H9 (cell line): ENCODE measurements at regions not wholly inside any gene's neighbourhood (a gene's known extent, or its start where the extent isn't known, plus 50 kb on each side); places are given as distances from the start of the nearest gene placed in this dataset.

Source experiments
- DNase-seq: peaks from one replicate; pipeline ENCODE4 v3.0.0-alpha.2; 2017
- H2AFZ ChIP-seq: one replicate; pipeline ENCODE4 v1.6.1; 2013; ENCODE audit warnings: mild to moderate bottlenecking, low read length, control low read depth, moderate library complexity
- H2AK5ac ChIP-seq: 2 replicates; pipeline ENCODE4 v1.6.1; 2013; ENCODE audit warnings: low read length, control low read depth, mixed read lengths; ENCODE audit not compliant: insufficient read length
- H2BK120ac ChIP-seq: one replicate; pipeline ENCODE4 v1.6.1; 2013; ENCODE audit warnings: low read depth, mild to moderate bottlenecking, low read length, control low read depth, inconsistent platforms; ENCODE audit not compliant: poor library complexity, severe bottlenecking
- H2BK12ac ChIP-seq: 2 replicates; pipeline ENCODE4 v1.6.1; 2013; ENCODE audit warnings: low read length, control low read depth, mixed read lengths, low read depth; ENCODE audit not compliant: insufficient read length
- H2BK15ac ChIP-seq: 2 replicates; pipeline ENCODE4 v1.6.1; 2013; ENCODE audit warnings: low read depth, low read length, control low read depth
- H2BK20ac ChIP-seq: one replicate; pipeline ENCODE4 v1.6.1; 2013; ENCODE audit warnings: low read depth, mild to moderate bottlenecking, low read length, control low read depth, inconsistent platforms; ENCODE audit not compliant: poor library complexity, severe bottlenecking
- H2BK5ac ChIP-seq: 2 replicates; pipeline ENCODE4 v1.6.1; 2013; ENCODE audit warnings: low read length, control low read depth, mixed read lengths; ENCODE audit not compliant: insufficient read length
- H3K14ac ChIP-seq: 2 replicates; pipeline ENCODE4 v1.6.1; 2013; ENCODE audit warnings: low read length, control low read depth; ENCODE audit not compliant: insufficient read depth
- H3K18ac ChIP-seq: 2 replicates; pipeline ENCODE4 v1.6.1; 2013; ENCODE audit warnings: low read depth, mild to moderate bottlenecking, mixed read lengths, low read length, control low read depth; ENCODE audit not compliant: insufficient read length
- H3K23ac ChIP-seq: 2 replicates; pipeline ENCODE4 v1.6.1; 2013; ENCODE audit warnings: low read length, control low read depth, mixed read lengths, low read depth; ENCODE audit not compliant: insufficient read length
- H3K23me2 ChIP-seq: 2 replicates; pipeline ENCODE4 v1.6.1; 2013; ENCODE audit warnings: low read depth, mild to moderate bottlenecking, mixed read lengths, low read length, control low read depth; ENCODE audit not compliant: insufficient read length, poor library complexity, severe bottlenecking
- H3K27ac ChIP-seq: 2 replicates; pipeline ENCODE4 v1.5.1; 2013; ENCODE audit warnings: low read length, control low read depth, mixed read lengths, low read depth; ENCODE audit not compliant: insufficient read length
- H3K27me3 ChIP-seq: 2 replicates; pipeline ENCODE4 v1.6.1; 2013; ENCODE audit warnings: low read length, control low read depth, inconsistent platforms; ENCODE audit not compliant: insufficient read depth
- H3K4ac ChIP-seq: 2 replicates; pipeline ENCODE4 v1.6.1; 2013; ENCODE audit warnings: low read depth, mild to moderate bottlenecking, control low read depth, inconsistent platforms, low read length, moderate library complexity
- H3K4me1 ChIP-seq: 2 replicates; pipeline ENCODE4 v1.6.1; 2013; ENCODE audit warnings: low read length, control low read depth, inconsistent platforms; ENCODE audit not compliant: insufficient read depth
- H3K4me2 ChIP-seq: 2 replicates; pipeline ENCODE4 v1.6.1; 2013; ENCODE audit warnings: low read length, control low read depth, mixed read lengths; ENCODE audit not compliant: insufficient read length, insufficient read depth
- H3K56ac ChIP-seq: 2 replicates; pipeline ENCODE4 v1.6.1; 2013; ENCODE audit warnings: low read depth, mild to moderate bottlenecking, mixed read lengths, low read length, control low read depth; ENCODE audit not compliant: insufficient read length
- H3K79me1 ChIP-seq: 2 replicates; pipeline ENCODE4 v1.6.1; 2013; ENCODE audit warnings: low read depth, mild to moderate bottlenecking, moderate library complexity, low read length, control low read depth, inconsistent platforms; ENCODE audit not compliant: insufficient read depth, poor library complexity, severe bottlenecking
- H3K79me2 ChIP-seq: 2 replicates; pipeline ENCODE4 v1.6.1; 2013; ENCODE audit warnings: low read length, control low read depth, inconsistent platforms; ENCODE audit not compliant: insufficient read depth
- H3K9ac ChIP-seq: 2 replicates; pipeline ENCODE4 v1.6.1; 2013; ENCODE audit warnings: low read length, control low read depth, mixed read lengths; ENCODE audit not compliant: insufficient read length; ENCODE audit errors: extremely low read depth
- H3K9me3 ChIP-seq: one replicate; pipeline ENCODE4 v1.6.1; 2013; ENCODE audit warnings: low read depth, low read length, inconsistent platforms; ENCODE audit not compliant: control insufficient read depth
- H3T11ph ChIP-seq: one replicate; pipeline ENCODE4 v1.6.1; 2013; ENCODE audit warnings: mild to moderate bottlenecking, low read length, control low read depth, inconsistent platforms
- H4K20me1 ChIP-seq: one replicate; pipeline ENCODE4 v1.6.1; 2013; ENCODE audit not compliant: control insufficient read depth, insufficient read length, insufficient read depth
- H4K5ac ChIP-seq: 2 replicates; pipeline ENCODE4 v1.6.1; 2013; ENCODE audit warnings: low read depth, mild to moderate bottlenecking, mixed read lengths, low read length, control low read depth; ENCODE audit not compliant: insufficient read length
- H4K8ac ChIP-seq: replicated peaks from 2 replicates; pipeline ENCODE4 v1.6.1; 2013; ENCODE audit warnings: low read length, control low read depth, mixed read lengths, low read depth; ENCODE audit not compliant: insufficient read length
- H4K91ac ChIP-seq: 2 replicates; pipeline ENCODE4 v1.6.1; 2013; ENCODE audit warnings: low read depth, mild to moderate bottlenecking, moderate library complexity, mixed read lengths, low read length, control low read depth; ENCODE audit not compliant: insufficient read length
- H3K27ac Mint-ChIP-seq, 3 experiments: 2 replicates in 2 of 3; 3 replicates in 1 of 3; pipeline ENCODE4 v1.8.0; 2020 to 2021; ENCODE audit warnings: mixed read lengths in 3 of 3, mild to moderate bottlenecking in 1 of 3, moderate library complexity in 1 of 3
- H3K27me3 Mint-ChIP-seq: 2 replicates; pipeline ENCODE4 v1.8.0; 2021; ENCODE audit warnings: low read depth, mild to moderate bottlenecking, moderate library complexity, mixed read lengths
- H3K36me3 Mint-ChIP-seq, 3 experiments: 2 replicates in 2 of 3; 3 replicates in 1 of 3; pipeline ENCODE4 v1.8.0; 2020 to 2021; ENCODE audit warnings: low read depth in 3 of 3, mixed read lengths in 3 of 3; ENCODE audit not compliant: insufficient read depth in 1 of 3
- H3K4me1 Mint-ChIP-seq, 2 experiments: 2 replicates each; pipeline ENCODE4 v1.8.0; 2020; ENCODE audit warnings: mixed read lengths in 2 of 2
- H3K4me3 Mint-ChIP-seq, 2 experiments: 2 replicates in 1 of 2; 3 replicates in 1 of 2; pipeline ENCODE4 v1.8.0; 2020 to 2021; ENCODE audit warnings: mild to moderate bottlenecking in 2 of 2, mixed read lengths in 2 of 2, moderate library complexity in 1 of 2
- H3K9me3 Mint-ChIP-seq, 2 experiments: 2 replicates in 1 of 2; 3 replicates in 1 of 2; pipeline ENCODE4 v1.8.0; 2020; ENCODE audit warnings: mild to moderate bottlenecking in 2 of 2, mixed read lengths in 2 of 2, moderate library complexity in 1 of 2
- CTCF ChIP-seq: fragments of 200-600 bp; sonication (generic); conservative IDR thresholded peaks from 3 replicates; pipeline ENCODE4 v1.8.0; 2021; ENCODE audit warnings: antibody characterized with exemption, mild to moderate bottlenecking
- WGBS: extraction: QIAGEN DNeasy Blood & Tissue Kit; methylation state at CpG from one replicate; pipeline ENCODE4 v1.1.7; 2013; ENCODE audit warnings: missing lambda C conversion rate, low lambda C conversion rate, mixed read lengths; ENCODE audit not compliant: insufficient read length; ENCODE audit errors: extremely low coverage; 5-methylcytosine and 5-hydroxymethylcytosine counted together

GRCh38 chr15:99481113-99481950 lies 84.5 kb upstream of the MEF2A start:
- Histone ChIP-seq H3K79me2 (no peaks in the 10 kb centered on the region), H3K56ac (no peak overlapping the region), H3K14ac (no peak overlapping the region), H2AK5ac (no peak overlapping the region), H4K8ac (no peak overlapping the region), H4K91ac (no peak overlapping the region), H3K18ac (no peak overlapping the region), H3K23me2 (no peaks in the 10 kb centered on the region), H2BK120ac (no peak overlapping the region), H3K4me2 (no peak overlapping the region), H3K4ac (no peak overlapping the region), H3T11ph (no peak overlapping the region), H3K23ac (no peak overlapping the region), H3K4me1 (no peaks in the 10 kb centered on the region; the same call in 1 of the 2 replicates), H2BK5ac (no peak overlapping the region), H3K9ac (no peak overlapping the region), H3K9me3 (no peaks in the 10 kb centered on the region), H4K5ac (no peak overlapping the region), H3K27ac (no peak overlapping the region), H3K27me3 (no peaks in the 10 kb centered on the region), H2AFZ (no peak overlapping the region), H2BK12ac (no peak overlapping the region), H2BK15ac (no peak overlapping the region), H4K20me1 (no peaks in the 10 kb centered on the region), H2BK20ac (no peak overlapping the region), H3K79me1 (no peaks in the 10 kb centered on the region)
- no CpG with 5 or more reads among the region's 8 CpGs for WGBS
- no peak for TF ChIP-seq CTCF
- H3K9me3 Mint-ChIP-seq, result no peaks in the 10 kb centered on the region; a peak in 2 of 5 replicates
- H3K4me3 Mint-ChIP-seq, result no peak overlapping the region
- H3K27me3 Mint-ChIP-seq, result peaks cover 15% of the 10 kb centered on the region
- DNase-seq, result no peak
- no peaks in the 10 kb centered on the region; a peak in 2 of 7 replicates for H3K36me3 Mint-ChIP-seq
- H3K27ac Mint-ChIP-seq, result no peak overlapping the region
- H3K4me1 Mint-ChIP-seq, result peaks cover 22 to 26% of the 10 kb centered on the region in 2 experiments
